ENCODE measurements at regions not wholly inside any gene's neighbourhood (a gene's known extent, or its start where the extent isn't known, plus 50 kb on each side); places are given as distances from the start of the nearest gene placed in this dataset.
"Not testable (repeated sequence)": the region's sequence is repeated elsewhere in the genome, so short reads cannot be mapped to it uniquely, and the experiment has no call there.

GRCh38 chr3:153539263-153539662, 377.2 kb downstream of the RAP2B start:
- no peaks in the 10 kb centered on the region for H3K36me3 ChIP-seq
- 42 to 85% (median 59%) methylated on average over 1 of the region's 1 CpG for WGBS, 5 donors
- no peaks in the 10 kb centered on the region for H3K27me3 ChIP-seq (replicated peaks in 1 of 7)
- peaks cover 0 to 9% (median 0%) of the 10 kb centered on the region in 8 donors for H3K9me3 ChIP-seq
- H3K4me3 ChIP-seq: no peak overlapping the region
- TF ChIP-seq, protein P1, sequence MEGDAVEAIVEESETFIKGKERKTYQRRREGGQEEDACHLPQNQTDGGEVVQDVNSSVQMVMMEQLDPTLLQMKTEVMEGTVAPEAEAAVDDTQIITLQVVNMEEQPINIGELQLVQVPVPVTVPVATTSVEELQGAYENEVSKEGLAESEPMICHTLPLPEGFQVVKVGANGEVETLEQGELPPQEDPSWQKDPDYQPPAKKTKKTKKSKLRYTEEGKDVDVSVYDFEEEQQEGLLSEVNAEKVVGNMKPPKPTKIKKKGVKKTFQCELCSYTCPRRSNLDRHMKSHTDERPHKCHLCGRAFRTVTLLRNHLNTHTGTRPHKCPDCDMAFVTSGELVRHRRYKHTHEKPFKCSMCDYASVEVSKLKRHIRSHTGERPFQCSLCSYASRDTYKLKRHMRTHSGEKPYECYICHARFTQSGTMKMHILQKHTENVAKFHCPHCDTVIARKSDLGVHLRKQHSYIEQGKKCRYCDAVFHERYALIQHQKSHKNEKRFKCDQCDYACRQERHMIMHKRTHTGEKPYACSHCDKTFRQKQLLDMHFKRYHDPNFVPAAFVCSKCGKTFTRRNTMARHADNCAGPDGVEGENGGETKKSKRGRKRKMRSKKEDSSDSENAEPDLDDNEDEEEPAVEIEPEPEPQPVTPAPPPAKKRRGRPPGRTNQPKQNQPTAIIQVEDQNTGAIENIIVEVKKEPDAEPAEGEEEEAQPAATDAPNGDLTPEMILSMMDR (IDR thresholded peaks at IDR 0.05 in 8 of 11, conservative IDR thresholded peaks at IDR 0.05 in 3 of 11): no peak
- TF ChIP-seq POLR2AphosphoS5 (IDR thresholded peaks at IDR 0.05) (no peak), POLR2A (IDR thresholded peaks at IDR 0.05) (no peak)
- no peaks in the 10 kb centered on the region for H3K4me1 ChIP-seq
- no peak for DNase-seq
- intact Hi-C loops (cut with DNase I; ENCODE audit: low total_unique reads): no loop called here
- no peak overlapping the region for H3K27ac ChIP-seq

DNA sequence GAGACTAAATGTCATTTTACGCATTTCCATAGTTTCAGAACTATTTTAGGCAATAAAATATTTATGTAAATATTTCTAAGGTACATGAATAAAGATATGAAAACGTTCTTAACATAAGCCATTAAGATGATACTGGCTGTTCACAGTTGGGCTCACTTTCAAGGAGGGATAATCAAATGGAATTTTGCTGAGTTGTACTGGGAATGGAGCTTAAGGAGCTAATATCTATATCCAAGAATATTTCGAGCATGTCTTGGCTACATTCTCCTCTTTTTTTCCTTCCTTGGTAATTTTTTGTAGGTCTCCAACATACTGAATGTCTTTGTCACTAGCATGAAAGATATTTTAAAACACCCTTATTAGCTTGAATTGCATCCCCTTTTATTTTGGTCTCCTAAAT, 383.4 kb downstream of the RAP2B start:
- Histone ChIP-seq H3K4me3 (no peak overlapping the region), H3K36me3 (no peaks in the 10 kb centered on the region), H3K9me3 (no peaks in the 10 kb centered on the region), H3K4me1 (no peaks in the 10 kb centered on the region), H3K27me3 (replicated peaks in 1 of 7) (no peaks in the 10 kb centered on the region), H3K27ac (no peak overlapping the region)
- DNase-seq: no peak
- no peak for TF ChIP-seq POLR2AphosphoS5 (IDR thresholded peaks at IDR 0.05)
- TF ChIP-seq POLR2A (IDR thresholded peaks at IDR 0.05): no peak
- TF ChIP-seq, protein P1 (IDR thresholded peaks at IDR 0.05 in 8 of 11, conservative IDR thresholded peaks at IDR 0.05 in 3 of 11): no peak
- intact Hi-C loops (cut with DNase I; ENCODE audit: low total_unique reads): no loop called here
- WGBS, 5 donors: 71 to 82% (median 75%) methylated on average over 3 of the region's 3 CpGs

GRCh38 chr3:153547970-153548369, 385.9 kb downstream of the RAP2B start:
- Histone ChIP-seq H3K4me1 (no peaks in the 10 kb centered on the region), H3K4me3 (no peak overlapping the region), H3K27ac (no peak overlapping the region), H3K36me3 (no peaks in the 10 kb centered on the region), H3K9me3 (no peaks in the 10 kb centered on the region), H3K27me3 (replicated peaks in 1 of 7) (no peaks in the 10 kb centered on the region)
- 81 to 89% (median 85%) methylated on average over 1 of the region's 1 CpG for WGBS, 5 donors
- intact Hi-C loops (cut with DNase I; ENCODE audit: low total_unique reads): no loop called here
- TF ChIP-seq, protein P1 (IDR thresholded peaks at IDR 0.05 in 8 of 11, conservative IDR thresholded peaks at IDR 0.05 in 3 of 11): no peak
- TF ChIP-seq POLR2AphosphoS5 (IDR thresholded peaks at IDR 0.05) (no peak), POLR2A (IDR thresholded peaks at IDR 0.05) (no peak)
- no peak for DNase-seq

DNA sequence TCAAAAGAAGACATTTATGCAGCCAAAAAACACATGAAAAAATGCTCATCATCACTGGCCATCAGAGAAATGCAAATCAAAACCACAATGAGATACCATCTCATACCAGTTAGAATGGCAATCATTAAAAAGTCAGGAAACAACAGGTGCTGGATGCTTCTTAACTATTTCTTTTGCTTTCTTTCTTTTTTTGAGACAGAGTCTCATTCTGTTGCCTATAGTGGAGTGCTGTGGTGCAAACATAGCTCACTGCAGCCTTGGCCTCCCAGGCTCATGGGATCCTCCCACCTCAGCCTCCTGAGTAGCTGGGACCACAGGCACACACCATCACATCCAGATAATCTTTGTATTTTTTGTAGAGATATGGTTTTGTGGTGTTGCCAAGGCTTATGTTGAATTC, 387.7 kb downstream of the RAP2B start:
- H3K27ac ChIP-seq; H3K27me3 ChIP-seq (replicated peaks in 1 of 7); H3K4me3 ChIP-seq; H3K4me1 ChIP-seq; H3K9me3 ChIP-seq; intact Hi-C loops (cut with DNase I; ENCODE audit: low total_unique reads); H3K36me3 ChIP-seq; DNase-seq: not testable (repeated sequence)

Data from spleen (tissue), 11 donors.